Tibial nerve (tissue), 4 donors: ENCODE measurements at regions not wholly inside any gene's neighbourhood (a gene's known extent, or its start where the extent isn't known, plus 50 kb on each side); places are given as distances from the start of the nearest gene placed in this dataset.

Source experiments
- DNase-seq, 2 donors: peaks; one replicate each; pipeline ENCODE4 v3.0.0-alpha.2; 2019; ENCODE audit warnings: low spot score in 2 of 2
- H3K27ac ChIP-seq, 4 donors: fragments of 200-600 bp; sonication (generic) in 3 of 4; one replicate each; pipeline ENCODE4 v1.5.1; 2017 to 2019; ENCODE audit warnings: mild to moderate bottlenecking in 1 of 4
- H3K27me3 ChIP-seq, 2 donors: fragments of 200-600 bp; sonication (generic) in 1 of 2; one replicate each; pipeline versions ENCODE4 v1.5.1 to v1.6.0; 2017 to 2019
- H3K36me3 ChIP-seq, 3 donors: fragments of 200-600 bp; sonication (generic); one replicate each; pipeline ENCODE4 v1.5.1; 2018 to 2019
- H3K4me1 ChIP-seq, 4 donors: fragments of 200-600 bp; sonication (generic) in 3 of 4; one replicate each; pipeline ENCODE4 v1.5.1; 2017 to 2019
- H3K4me3 ChIP-seq, 4 donors: fragments of 200-600 bp; sonication (generic) in 3 of 4; one replicate each; pipeline ENCODE4 v1.5.1; 2017 to 2019; ENCODE audit warnings: mild to moderate bottlenecking in 1 of 4, moderate library complexity in 1 of 4
- H3K9me3 ChIP-seq, 4 donors: fragments of 200-600 bp; sonication (generic) in 3 of 4; one replicate each; pipeline ENCODE4 v1.5.1; 2017 to 2019
- EP300 ChIP-seq, 2 donors: sonication (generic); formaldehyde crosslinking; IDR thresholded peaks; one replicate each; pipeline ENCODE4 v1.6.1; 2017; ENCODE audit warnings: antibody characterized with exemption in 2 of 2, mild to moderate bottlenecking in 1 of 2
- POLR2A ChIP-seq, 2 donors: fragments of 450-650 bp; IDR thresholded peaks; one replicate each; pipeline ENCODE4 v1.6.1; 2017; ENCODE audit warnings: antibody characterized with exemption in 2 of 2, mild to moderate bottlenecking in 2 of 2, moderate library complexity in 2 of 2
- WGBS, 2 donors: methylation state at CpG; one replicate each; pipeline ENCODE4 v1.1.5; 2018; 5-methylcytosine and 5-hydroxymethylcytosine counted together
- TF ChIP-seq, protein P1 (sequence below), 5 experiments: fragments of 200-600 bp in 3 of 5; fragments of 450-650 bp in 2 of 5; sonication (generic) in 3 of 5; IDR thresholded peaks; one replicate each; pipeline ENCODE4 v1.5.1; 2016 to 2019; ENCODE audit warnings: antibody characterized with exemption in 5 of 5, mild to moderate bottlenecking in 3 of 5, moderate library complexity in 2 of 5

DNA sequence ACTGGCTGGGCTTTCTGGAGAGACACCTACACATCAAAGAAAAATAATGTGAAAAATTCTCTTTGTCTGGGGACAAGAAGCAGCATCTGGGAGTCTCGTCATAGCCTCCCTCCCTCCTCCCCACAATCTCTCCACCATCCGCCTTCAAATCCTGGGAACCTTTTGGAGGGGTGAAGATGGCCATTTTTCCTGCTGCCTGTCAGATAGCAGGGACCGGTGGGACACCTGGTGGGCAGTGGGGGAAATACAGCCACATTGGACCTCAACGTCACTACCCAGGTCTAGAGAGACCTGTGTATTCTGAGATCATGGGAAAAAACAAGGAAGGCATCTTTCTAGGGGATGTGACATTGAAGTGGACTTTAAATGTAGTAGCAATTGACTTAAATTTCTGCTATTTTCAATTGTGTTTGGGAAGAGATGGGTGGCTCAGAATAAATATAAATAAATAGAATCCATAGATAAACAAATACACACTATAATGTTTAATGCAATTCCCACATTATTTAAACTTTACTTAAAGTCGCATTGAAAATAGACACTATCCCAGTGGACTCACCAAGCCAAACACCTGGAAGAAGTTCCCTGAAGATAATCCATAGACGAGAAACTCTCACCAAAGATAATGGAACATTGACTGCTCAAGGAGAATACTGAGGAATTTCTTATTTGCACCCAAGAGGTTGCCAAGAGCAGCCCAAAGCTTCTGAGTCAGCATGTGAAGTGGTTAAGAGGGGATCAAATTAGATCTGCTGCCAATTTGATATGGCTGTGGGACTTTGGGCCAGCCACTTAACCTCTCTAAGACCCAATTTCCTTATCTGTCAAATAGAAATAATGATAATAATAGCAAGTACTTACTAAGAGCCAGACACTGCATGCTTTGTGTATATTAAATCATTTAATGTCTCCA lies 147.6 kb upstream of the CAMK1G start:
- DNase-seq: peak; percentile 58 to 77
- WGBS, 2 donors: 25 to 38% methylated on average over 6 of the region's 6 CpGs
- no peak overlapping the region for H3K27ac ChIP-seq
- peaks cover 0 to 6% (median 0%) of the 10 kb centered on the region in 4 donors for H3K4me1 ChIP-seq
- TF ChIP-seq, protein P1, sequence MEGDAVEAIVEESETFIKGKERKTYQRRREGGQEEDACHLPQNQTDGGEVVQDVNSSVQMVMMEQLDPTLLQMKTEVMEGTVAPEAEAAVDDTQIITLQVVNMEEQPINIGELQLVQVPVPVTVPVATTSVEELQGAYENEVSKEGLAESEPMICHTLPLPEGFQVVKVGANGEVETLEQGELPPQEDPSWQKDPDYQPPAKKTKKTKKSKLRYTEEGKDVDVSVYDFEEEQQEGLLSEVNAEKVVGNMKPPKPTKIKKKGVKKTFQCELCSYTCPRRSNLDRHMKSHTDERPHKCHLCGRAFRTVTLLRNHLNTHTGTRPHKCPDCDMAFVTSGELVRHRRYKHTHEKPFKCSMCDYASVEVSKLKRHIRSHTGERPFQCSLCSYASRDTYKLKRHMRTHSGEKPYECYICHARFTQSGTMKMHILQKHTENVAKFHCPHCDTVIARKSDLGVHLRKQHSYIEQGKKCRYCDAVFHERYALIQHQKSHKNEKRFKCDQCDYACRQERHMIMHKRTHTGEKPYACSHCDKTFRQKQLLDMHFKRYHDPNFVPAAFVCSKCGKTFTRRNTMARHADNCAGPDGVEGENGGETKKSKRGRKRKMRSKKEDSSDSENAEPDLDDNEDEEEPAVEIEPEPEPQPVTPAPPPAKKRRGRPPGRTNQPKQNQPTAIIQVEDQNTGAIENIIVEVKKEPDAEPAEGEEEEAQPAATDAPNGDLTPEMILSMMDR (IDR thresholded peaks at IDR 0.05): peak; percentile 34 to 66 (median 63)
- TF ChIP-seq POLR2A (IDR thresholded peaks at IDR 0.05) (no peak), EP300 (IDR thresholded peaks at IDR 0.05) (no peak)
- H3K9me3 ChIP-seq: no peaks in the 10 kb centered on the region
- H3K27me3 ChIP-seq: no peaks in the 10 kb centered on the region
- no peaks in the 10 kb centered on the region for H3K36me3 ChIP-seq
- no peak overlapping the region for H3K4me3 ChIP-seq

DNA sequence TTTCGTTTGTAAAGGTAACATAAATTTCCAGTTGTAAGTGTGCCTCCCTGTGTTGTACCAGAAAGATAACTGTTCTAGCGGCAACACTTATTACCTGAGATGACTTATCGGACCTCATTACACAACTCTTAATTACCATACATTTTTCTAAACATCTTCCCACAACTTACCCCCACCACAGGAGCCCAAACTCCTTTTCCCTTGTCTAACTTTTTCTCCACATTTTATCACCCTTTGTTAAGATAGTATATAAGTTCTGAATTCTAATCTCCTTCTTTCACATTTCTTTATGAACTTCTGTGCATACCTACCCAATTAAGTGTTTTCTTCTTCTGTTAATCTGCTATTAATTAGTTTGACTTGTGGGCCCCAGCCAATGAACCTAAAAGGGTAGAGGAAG lies 143.7 kb upstream of the CAMK1G start:
- DNase-seq: no peak
- Histone ChIP-seq H3K36me3 (no peaks in the 10 kb centered on the region), H3K27ac (no peak overlapping the region), H3K4me1 (no peaks in the 10 kb centered on the region), H3K27me3 (no peaks in the 10 kb centered on the region), H3K9me3 (no peaks in the 10 kb centered on the region), H3K4me3 (no peak overlapping the region)
- TF ChIP-seq EP300 (IDR thresholded peaks at IDR 0.05): no peak
- TF ChIP-seq POLR2A (IDR thresholded peaks at IDR 0.05): no peak
- TF ChIP-seq, protein P1 (IDR thresholded peaks at IDR 0.05): no peak
- WGBS, 2 donors: 92 to 96% methylated on average over 3 of the region's 3 CpGs

GRCh38 chr1:209443361-209443931 lies 140.1 kb upstream of the CAMK1G start:
- Histone ChIP-seq H3K4me1 (no peaks in the 10 kb centered on the region), H3K9me3 (no peaks in the 10 kb centered on the region), H3K27me3 (no peaks in the 10 kb centered on the region), H3K27ac (no peak overlapping the region), H3K4me3 (no peak overlapping the region), H3K36me3 (no peaks in the 10 kb centered on the region)
- WGBS, 2 donors: 73 to 76% methylated on average over 5 of the region's 5 CpGs
- TF ChIP-seq EP300 (IDR thresholded peaks at IDR 0.05): no peak
- no peak for TF ChIP-seq POLR2A (IDR thresholded peaks at IDR 0.05)
- TF ChIP-seq, protein P1 (IDR thresholded peaks at IDR 0.05): no peak
- no peak for DNase-seq

DNA sequence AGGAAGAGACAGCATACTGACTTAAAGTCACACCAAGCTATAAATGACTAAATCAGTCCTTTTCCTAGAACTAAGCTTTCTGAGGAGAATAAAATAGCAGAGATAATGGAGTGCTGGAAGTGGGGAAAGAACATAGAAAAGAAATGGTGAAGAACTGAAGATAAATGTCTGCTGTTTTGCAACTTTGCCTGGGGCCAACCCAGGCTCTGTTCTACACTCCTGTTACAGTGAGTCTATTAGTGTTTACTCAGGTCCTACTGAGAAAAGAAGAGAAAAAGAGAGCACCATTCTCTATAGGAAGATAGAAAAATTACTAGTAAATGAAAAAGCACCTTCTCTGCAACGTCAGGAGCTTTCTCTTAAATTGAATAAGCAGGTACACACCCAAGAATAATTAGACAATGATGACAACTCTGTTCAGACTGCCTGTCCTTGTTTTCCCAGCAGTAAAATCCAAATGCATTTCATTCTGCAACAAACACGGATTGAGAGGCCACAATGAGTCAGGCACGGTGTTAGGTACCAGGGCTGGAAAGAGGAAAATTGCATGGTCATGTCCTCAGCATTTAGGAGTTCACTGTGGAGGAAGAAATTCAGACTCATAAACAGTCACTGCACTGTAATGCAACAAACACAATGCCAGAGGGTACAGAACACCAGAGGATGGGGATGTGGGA lies 139.4 kb upstream of the CAMK1G start:
- Histone ChIP-seq H3K27ac (no peak overlapping the region), H3K9me3 (no peaks in the 10 kb centered on the region), H3K36me3 (no peaks in the 10 kb centered on the region), H3K27me3 (no peaks in the 10 kb centered on the region), H3K4me1 (no peaks in the 10 kb centered on the region), H3K4me3 (no peak overlapping the region)
- TF ChIP-seq EP300 (IDR thresholded peaks at IDR 0.05) (no peak), POLR2A (IDR thresholded peaks at IDR 0.05) (no peak)
- TF ChIP-seq, protein P1 (IDR thresholded peaks at IDR 0.05): no peak
- 60 to 77% methylated on average over 3 of the region's 3 CpGs for WGBS, 2 donors
- no peak for DNase-seq

GRCh38 chr1:209444961-209445360 lies 138.6 kb upstream of the CAMK1G start:
- no peaks in the 10 kb centered on the region for H3K4me1 ChIP-seq
- H3K4me3 ChIP-seq: no peak overlapping the region
- no peak for DNase-seq
- WGBS, 2 donors: 85 to 86% methylated on average over 3 of the region's 3 CpGs
- H3K27ac ChIP-seq: no peak overlapping the region
- no peaks in the 10 kb centered on the region for H3K9me3 ChIP-seq
- H3K36me3 ChIP-seq: no peaks in the 10 kb centered on the region
- H3K27me3 ChIP-seq: no peaks in the 10 kb centered on the region
- TF ChIP-seq EP300 (IDR thresholded peaks at IDR 0.05): no peak
- no peak for TF ChIP-seq POLR2A (IDR thresholded peaks at IDR 0.05)
- TF ChIP-seq, protein P1 (IDR thresholded peaks at IDR 0.05): no peak
